ENCODE measurements at regions not wholly inside any gene's neighbourhood (a gene's known extent, or its start where the extent isn't known, plus 50 kb on each side); places are given as distances from the start of the nearest gene placed in this dataset.

DNA sequence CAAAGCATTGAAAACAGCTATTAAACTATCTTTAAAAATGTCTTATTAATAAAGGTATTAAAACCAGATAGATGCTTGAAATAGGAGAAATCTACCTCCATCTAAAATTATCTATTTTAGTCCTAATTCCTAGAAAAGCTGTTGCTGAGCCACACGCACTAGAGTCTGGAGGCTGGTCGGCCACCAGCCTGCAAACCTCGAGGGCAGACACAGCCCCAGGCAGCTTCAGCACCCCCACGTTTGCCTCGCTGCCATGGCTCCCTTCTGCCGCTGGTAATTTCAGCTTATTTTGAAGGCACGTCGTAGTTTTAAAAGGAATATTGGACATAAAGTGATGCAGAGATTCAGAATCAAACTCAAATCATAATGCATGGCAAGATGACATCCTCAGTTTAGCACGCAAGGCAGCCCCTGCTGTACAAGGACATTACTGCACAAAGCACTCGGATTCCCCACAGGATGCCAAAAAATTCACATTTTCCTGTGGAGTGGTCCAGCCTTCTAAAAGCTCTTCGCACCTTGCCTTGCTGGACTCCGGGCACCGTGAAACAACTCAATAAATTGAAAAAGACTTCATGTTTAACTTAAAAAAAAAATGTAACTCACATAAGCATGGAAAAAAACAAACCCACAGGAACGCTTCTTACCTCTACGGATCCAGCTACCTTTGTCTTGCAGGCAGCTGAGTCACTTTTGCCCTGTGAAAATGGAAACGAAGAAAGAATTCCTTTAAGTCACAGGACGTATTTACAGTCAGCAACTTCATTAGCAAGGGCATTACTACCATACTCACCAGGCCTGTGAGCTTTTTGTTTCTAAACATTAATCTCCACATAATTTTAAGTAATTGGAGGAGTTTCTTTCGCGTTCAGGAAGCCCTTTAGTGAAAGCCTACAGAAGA is 143.4 kb upstream of the RPS6KA2 start:
- Histone ChIP-seq H3K36me3 (ENCODE audit: control insufficient read depth in 2 of 2, insufficient read depth in 1 of 2, low read length in 2 of 2) (no peaks in the 10 kb centered on the region), H3K4me1 (ENCODE audit: control insufficient read depth, insufficient read depth, low read length) (no peaks in the 10 kb centered on the region), H3K27ac (ENCODE audit: extremely low read depth, low read depth, low read length) (no peak overlapping the region), H3K4me3 (ENCODE audit: low read depth, low read length) (no peak overlapping the region), H3K9me3 (ENCODE audit: control insufficient read depth, insufficient read depth, low read depth, low read length) (no peaks in the 10 kb centered on the region)
- POLR2A ChIA-PET, result no interaction called here
- CTCF ChIA-PET, result interaction anchor here (0.6 to 7.4 kb wide), 10 partner anchors 8 to 373 kb away, joined by 3 to 120 read pairs (median 4); no protein-coding TSS in a partner anchor
- TF ChIP-seq ZNF658 (tag by site-specific recombination; IDR thresholded peaks at IDR 0.05), result no peak
- no peak for TF ChIP-seq ZIC2 (tag by site-specific recombination; IDR thresholded peaks at IDR 0.05)
- TF ChIP-seq, protein P1, sequence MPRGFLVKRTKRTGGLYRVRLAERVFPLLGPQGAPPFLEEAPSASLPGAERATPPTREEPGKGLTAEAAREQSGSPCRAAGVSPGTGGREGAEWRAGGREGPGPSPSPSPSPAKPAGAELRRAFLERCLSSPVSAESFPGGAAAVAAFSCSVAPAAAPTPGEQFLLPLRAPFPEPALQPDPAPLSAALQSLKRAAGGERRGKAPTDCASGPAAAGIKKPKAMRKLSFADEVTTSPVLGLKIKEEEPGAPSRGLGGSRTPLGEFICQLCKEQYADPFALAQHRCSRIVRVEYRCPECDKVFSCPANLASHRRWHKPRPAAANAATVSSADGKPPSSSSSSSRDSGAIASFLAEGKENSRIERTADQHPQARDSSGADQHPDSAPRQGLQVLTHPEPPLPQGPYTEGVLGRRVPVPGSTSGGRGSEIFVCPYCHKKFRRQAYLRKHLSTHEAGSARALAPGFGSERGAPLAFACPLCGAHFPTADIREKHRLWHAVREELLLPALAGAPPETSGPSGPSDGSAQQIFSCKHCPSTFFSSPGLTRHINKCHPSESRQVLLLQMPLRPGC (tag by site-specific recombination; IDR thresholded peaks at IDR 0.05), result no peak
- no peak for TF ChIP-seq ZNF610 (tag by site-specific recombination; IDR thresholded peaks at IDR 0.05; ENCODE audit: borderline replicate concordance)
- no peak for TF ChIP-seq ZNF155 (tag by site-specific recombination; IDR thresholded peaks at IDR 0.05)
- no peak for TF ChIP-seq ZNF629 (tag by site-specific recombination; IDR thresholded peaks at IDR 0.05)
- TF ChIP-seq, protein P2, sequence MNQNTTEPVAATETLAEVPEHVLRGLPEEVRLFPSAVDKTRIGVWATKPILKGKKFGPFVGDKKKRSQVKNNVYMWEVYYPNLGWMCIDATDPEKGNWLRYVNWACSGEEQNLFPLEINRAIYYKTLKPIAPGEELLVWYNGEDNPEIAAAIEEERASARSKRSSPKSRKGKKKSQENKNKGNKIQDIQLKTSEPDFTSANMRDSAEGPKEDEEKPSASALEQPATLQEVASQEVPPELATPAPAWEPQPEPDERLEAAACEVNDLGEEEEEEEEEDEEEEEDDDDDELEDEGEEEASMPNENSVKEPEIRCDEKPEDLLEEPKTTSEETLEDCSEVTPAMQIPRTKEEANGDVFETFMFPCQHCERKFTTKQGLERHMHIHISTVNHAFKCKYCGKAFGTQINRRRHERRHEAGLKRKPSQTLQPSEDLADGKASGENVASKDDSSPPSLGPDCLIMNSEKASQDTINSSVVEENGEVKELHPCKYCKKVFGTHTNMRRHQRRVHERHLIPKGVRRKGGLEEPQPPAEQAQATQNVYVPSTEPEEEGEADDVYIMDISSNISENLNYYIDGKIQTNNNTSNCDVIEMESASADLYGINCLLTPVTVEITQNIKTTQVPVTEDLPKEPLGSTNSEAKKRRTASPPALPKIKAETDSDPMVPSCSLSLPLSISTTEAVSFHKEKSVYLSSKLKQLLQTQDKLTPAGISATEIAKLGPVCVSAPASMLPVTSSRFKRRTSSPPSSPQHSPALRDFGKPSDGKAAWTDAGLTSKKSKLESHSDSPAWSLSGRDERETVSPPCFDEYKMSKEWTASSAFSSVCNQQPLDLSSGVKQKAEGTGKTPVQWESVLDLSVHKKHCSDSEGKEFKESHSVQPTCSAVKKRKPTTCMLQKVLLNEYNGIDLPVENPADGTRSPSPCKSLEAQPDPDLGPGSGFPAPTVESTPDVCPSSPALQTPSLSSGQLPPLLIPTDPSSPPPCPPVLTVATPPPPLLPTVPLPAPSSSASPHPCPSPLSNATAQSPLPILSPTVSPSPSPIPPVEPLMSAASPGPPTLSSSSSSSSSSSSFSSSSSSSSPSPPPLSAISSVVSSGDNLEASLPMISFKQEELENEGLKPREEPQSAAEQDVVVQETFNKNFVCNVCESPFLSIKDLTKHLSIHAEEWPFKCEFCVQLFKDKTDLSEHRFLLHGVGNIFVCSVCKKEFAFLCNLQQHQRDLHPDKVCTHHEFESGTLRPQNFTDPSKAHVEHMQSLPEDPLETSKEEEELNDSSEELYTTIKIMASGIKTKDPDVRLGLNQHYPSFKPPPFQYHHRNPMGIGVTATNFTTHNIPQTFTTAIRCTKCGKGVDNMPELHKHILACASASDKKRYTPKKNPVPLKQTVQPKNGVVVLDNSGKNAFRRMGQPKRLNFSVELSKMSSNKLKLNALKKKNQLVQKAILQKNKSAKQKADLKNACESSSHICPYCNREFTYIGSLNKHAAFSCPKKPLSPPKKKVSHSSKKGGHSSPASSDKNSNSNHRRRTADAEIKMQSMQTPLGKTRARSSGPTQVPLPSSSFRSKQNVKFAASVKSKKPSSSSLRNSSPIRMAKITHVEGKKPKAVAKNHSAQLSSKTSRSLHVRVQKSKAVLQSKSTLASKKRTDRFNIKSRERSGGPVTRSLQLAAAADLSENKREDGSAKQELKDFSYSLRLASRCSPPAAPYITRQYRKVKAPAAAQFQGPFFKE (tag by site-specific recombination; IDR thresholded peaks at IDR 0.05; ENCODE audit: borderline replicate concordance), result no peak
- no peak for TF ChIP-seq ZNF555 (tag by site-specific recombination; conservative IDR thresholded peaks at IDR 0.05)
- no peak for TF ChIP-seq RBAK (tag by site-specific recombination; IDR thresholded peaks at IDR 0.05)
- TF ChIP-seq, protein P3, sequence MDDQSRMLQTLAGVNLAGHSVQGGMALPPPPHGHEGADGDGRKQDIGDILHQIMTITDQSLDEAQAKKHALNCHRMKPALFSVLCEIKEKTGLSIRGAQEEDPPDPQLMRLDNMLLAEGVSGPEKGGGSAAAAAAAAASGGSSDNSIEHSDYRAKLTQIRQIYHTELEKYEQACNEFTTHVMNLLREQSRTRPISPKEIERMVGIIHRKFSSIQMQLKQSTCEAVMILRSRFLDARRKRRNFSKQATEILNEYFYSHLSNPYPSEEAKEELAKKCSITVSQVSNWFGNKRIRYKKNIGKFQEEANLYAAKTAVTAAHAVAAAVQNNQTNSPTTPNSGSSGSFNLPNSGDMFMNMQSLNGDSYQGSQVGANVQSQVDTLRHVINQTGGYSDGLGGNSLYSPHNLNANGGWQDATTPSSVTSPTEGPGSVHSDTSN (CRISPR knock-in tag; IDR thresholded peaks at IDR 0.05), result no peak
- TF ChIP-seq ZFP41 (tag by site-specific recombination; IDR thresholded peaks at IDR 0.05; ENCODE audit: borderline replicate concordance), result no peak
- no peak for TF ChIP-seq SALL2 (tag by site-specific recombination; IDR thresholded peaks at IDR 0.05; ENCODE audit: borderline replicate concordance)
- TF ChIP-seq ZNF292 (tag by site-specific recombination; IDR thresholded peaks at IDR 0.05; ENCODE audit: borderline replicate concordance, low read depth), result no peak
- no peak for TF ChIP-seq ZNF169 (tag by site-specific recombination; IDR thresholded peaks at IDR 0.05)

GRCh38 chr6:166769648-166770047 is 142.6 kb upstream of the RPS6KA2 start:
- ChIA-PET CTCF (interaction anchor here (1.3 to 7.4 kb wide), 3 partner anchors 7 to 63 kb away, joined by 3 to 120 read pairs (median 5); no protein-coding TSS in a partner anchor), POLR2A (no interaction called here)
- H3K27ac ChIP-seq (ENCODE audit: extremely low read depth, low read depth, low read length), result no peak overlapping the region
- no peak overlapping the region for H3K4me3 ChIP-seq (ENCODE audit: low read depth, low read length)
- H3K4me1 ChIP-seq (ENCODE audit: control insufficient read depth, insufficient read depth, low read length), result no peaks in the 10 kb centered on the region
- H3K36me3 ChIP-seq (ENCODE audit: control insufficient read depth in 2 of 2, insufficient read depth in 1 of 2, low read length in 2 of 2), result no peaks in the 10 kb centered on the region
- H3K9me3 ChIP-seq (ENCODE audit: control insufficient read depth, insufficient read depth, low read depth, low read length), result no peaks in the 10 kb centered on the region
- no peak for TF ChIP-seq ZNF76 (tag by site-specific recombination; IDR thresholded peaks at IDR 0.05; ENCODE audit: borderline replicate concordance, low read depth)
- TF ChIP-seq ZBTB20 (tag by site-specific recombination; IDR thresholded peaks at IDR 0.05), result no peak
- no peak for TF ChIP-seq GFI1B (tag by site-specific recombination; IDR thresholded peaks at IDR 0.05)
- TF ChIP-seq ZNF114 (tag by site-specific recombination; IDR thresholded peaks at IDR 0.05), result no peak
- no peak for TF ChIP-seq ZNF610 (tag by site-specific recombination; IDR thresholded peaks at IDR 0.05; ENCODE audit: borderline replicate concordance)
- no peak for TF ChIP-seq ZNF350 (tag by site-specific recombination; IDR thresholded peaks at IDR 0.05)
- TF ChIP-seq ZNF362 (tag by site-specific recombination; IDR thresholded peaks at IDR 0.05), result no peak
- no peak for TF ChIP-seq ZNF776 (tag by site-specific recombination; IDR thresholded peaks at IDR 0.05; ENCODE audit: borderline replicate concordance)

All from HEK293 (cell line).